H54 (cell line): ENCODE measurements at regions not wholly inside any gene's neighbourhood (a gene's known extent, or its start where the extent isn't known, plus 50 kb on each side); places are given as distances from the start of the nearest gene placed in this dataset.
"Not testable (repeated sequence)": the region's sequence is repeated elsewhere in the genome, so short reads cannot be mapped to it uniquely, and the experiment has no call there.

Source experiments
- DNase-seq: peaks from one replicate; pipeline ENCODE4 v3.0.0; 2011; ENCODE audit warnings: low spot score, mixed read lengths; ENCODE audit not compliant: insufficient read length
- FAIRE-seq: peaks from 3 replicates; lab custom pipeline; 2011; peaks lifted over from hg19 to GRCh38; lab: Jason Lieb, UNC
- POLR2A ChIP-seq: IDR thresholded peaks from 2 replicates; pipeline ENCODE4 v1.6.1; 2011; ENCODE audit warnings: low read depth, mild to moderate bottlenecking, low read length

DNA sequence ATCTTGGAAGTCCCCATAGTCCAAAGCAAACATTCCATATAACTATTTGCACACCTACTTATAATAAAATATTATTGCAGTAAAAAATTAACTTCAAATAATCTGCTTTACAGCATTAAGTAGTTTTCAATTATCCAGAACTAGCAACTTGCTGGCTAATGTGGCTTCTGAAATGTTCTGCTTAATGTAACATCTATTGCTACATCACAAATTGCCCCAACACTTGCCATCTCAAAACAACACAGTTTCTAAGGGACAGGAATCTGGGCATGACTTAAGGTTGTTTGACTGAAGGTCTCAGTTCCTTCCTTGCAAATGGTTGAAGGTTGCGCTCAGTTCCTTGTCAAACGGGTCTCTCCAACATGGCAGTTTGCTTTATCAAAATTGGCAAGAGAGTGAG is 378.5 kb upstream of the SEMA3C start:
- FAIRE-seq (no peak), DNase-seq (no peak)
- no peak for TF ChIP-seq POLR2A

DNA sequence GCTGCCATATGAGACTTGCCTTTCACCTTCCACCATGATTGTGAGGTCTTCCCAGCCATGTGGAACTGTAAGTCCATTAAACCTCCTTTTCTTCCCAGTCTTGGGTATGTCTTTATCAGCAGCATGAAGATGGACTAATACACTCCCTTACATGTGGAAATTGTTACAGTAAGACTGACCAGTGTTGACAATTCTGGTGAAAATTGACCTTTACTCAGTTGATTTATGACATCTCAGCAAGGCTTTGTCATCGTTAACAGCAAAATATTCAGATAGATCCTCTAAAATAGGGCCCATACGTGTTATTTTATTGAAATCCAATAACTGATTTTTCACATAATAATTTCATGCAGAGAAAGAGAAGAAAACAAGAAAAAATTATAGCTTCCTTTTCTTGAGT is 377.9 kb upstream of the SEMA3C start:
- DNase-seq, result no peak
- TF ChIP-seq POLR2A, result no peak
- no peak for FAIRE-seq

DNA sequence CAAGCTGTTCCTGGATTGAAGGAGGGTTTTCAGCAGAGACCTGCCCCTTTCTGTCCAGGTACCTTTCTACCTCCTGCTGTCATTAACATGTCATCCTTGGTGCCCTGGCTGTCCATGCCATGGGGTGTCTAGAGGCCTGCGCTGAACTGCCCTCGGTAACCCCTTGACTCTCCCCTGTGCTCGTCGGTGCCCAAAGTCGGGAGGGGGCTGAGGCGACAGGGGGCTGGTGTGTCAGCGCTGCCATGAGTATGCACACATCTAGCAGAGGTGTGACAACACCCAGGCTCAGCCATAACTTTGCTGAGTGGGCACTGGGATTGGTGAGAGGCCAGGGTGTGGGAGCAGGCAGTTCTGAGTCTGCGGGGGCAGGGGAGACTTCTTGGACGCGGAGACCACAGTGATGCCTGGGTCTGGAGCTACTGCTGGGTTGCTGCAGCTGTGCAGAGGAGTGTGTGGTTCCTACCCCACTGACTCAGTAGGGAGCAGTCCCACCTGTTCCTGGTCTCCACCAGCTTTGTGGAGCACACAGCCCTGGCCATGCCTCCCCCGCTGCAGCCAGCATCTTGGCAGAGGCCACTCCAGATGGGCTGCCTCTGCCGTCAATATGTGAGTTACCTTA is 376.2 kb upstream of the SEMA3C start:
- no peak for DNase-seq
- TF ChIP-seq POLR2A, result no peak
- no peak for FAIRE-seq

DNA sequence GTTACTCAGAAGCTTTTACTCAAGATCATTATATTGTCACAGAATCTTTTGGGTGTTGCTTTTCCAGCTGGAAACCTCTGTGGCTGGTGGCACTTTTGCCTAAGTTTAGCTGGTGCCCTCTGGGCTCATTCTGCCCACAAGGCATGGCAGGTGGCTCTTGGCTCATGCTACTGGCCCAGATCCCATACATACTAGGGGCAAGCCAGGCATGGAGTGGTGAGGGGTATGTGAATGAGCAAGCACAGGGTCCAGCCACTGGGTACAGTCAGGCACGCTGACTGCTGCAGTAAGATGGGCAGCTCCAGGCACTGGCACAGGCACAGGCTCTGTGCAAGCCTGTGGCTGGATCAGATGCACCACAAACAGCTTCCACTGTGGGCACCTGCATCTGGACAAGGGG is 375.0 kb upstream of the SEMA3C start:
- DNase-seq (no peak), FAIRE-seq (no peak)
- no peak for TF ChIP-seq POLR2A

DNA sequence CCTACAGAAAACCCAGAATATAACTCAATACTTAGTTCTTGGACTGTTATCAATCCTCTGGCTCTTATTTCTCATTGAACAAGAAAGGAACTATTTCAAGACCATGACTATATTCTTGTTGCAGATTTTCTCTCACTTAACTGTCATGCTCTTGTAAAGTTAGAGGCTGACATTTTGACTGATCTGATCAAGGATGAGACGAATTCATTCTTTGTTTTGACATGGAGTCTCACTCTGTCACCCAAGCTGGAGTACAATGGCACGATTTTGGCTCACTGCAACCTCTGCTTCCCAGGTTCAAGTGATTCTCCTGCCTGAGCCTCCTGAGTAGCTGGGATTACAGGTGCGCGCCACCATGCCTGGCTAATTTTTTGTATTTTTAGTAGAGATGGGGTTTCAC is 367.9 kb upstream of the SEMA3C start:
- peak; percentile 38 for FAIRE-seq
- not testable (repeated sequence) for DNase-seq

DNA sequence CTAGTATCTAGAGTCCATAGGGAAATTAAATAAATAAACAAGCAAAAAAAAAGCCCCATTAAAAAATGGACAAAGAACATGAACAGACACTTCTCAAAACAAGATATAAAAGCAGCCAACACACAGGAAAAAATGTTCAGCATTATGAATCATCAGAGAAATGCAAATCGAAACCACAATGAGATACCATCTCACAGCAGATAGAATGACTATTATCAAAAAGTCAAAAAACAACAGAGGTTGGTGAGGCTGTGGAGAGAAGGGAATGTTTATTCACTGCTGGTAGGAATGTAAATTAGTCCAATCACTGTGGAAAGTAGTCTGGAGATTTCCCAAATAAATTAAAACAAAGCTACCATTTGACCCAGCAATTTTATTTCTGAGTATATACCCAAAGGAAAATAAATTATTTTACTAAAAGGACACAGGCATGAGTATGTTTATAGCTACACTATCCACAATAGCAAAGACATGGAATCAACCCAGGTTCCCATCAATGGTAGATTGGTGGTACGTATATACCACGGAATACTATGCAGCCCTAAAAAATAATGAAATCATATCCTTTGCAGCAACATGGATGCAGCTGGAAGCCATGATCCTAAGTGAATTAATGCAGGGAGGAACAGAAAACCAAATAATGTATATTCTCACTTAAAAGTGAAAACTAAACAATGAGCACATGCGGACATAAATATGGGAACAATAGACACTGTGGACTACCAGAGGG is 366.5 kb upstream of the SEMA3C start:
- FAIRE-seq (peak; percentile 88), DNase-seq (no peak)
- TF ChIP-seq POLR2A, result no peak

DNA sequence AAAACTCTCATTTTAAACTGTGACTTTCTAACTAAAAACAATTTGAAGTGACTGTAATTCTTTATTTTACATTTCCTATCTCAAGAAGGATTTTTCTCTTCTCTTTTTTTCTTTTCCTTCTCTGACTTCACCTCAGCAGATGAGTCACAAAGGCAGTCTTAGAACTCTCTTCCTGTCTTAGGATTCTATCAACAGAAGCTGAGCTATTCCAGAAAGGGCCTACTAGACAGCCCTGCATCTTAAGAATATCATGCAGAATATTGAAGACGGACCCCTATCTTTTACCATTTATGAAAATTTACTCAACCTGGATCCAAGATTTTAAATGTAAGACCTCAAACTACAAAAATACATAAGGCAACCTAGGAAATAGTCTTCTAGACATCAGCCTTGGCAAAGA is 365.7 kb upstream of the SEMA3C start:
- peak; percentile 74 for FAIRE-seq

DNA sequence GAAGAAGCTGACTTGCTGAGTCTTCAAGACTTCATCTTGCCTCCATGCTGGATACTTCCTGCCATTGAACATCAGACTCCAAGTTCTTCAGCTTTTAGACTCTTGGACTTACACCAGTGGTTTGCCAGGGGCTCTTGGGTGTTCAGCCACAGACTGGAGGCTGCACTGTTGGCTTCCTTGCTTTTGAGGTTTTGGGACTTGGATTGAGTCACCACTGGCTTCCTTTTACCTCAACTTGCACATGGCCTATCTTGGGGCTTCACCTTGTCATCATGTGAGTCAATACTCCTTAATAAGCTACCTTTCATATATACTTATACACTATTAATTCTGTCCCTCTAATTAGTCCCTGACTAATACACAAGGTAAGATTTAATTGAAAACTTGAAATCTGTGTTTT is 361.7 kb upstream of the SEMA3C start:
- no peak for DNase-seq
- no peak for TF ChIP-seq POLR2A
- no peak for FAIRE-seq

More for the DNA sequence above, 365.7 kb upstream of the SEMA3C start:
- DNase-seq, result peak; percentile 12
- TF ChIP-seq POLR2A, result no peak

DNA sequence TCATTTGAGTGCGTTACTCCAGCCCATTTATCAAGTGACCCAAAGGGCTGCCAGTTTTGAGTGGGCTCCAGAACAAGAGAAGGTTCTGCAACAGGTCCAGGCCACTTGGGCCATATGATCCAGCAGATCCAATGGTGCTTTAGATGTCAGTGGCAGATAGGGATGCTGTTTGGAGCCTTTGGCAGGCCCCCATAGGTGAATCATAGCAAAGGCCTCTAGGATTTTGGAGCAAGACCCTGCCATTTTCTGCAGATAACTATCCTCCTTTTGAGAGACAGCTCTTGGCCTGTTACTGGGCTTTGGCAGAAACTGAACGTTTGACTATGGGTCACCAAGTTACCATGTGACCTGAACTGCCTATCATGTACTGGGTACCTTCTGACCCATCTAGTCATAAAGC is 358.8 kb upstream of the SEMA3C start:
- DNase-seq (no peak), FAIRE-seq (no peak)
- no peak for TF ChIP-seq POLR2A

DNA sequence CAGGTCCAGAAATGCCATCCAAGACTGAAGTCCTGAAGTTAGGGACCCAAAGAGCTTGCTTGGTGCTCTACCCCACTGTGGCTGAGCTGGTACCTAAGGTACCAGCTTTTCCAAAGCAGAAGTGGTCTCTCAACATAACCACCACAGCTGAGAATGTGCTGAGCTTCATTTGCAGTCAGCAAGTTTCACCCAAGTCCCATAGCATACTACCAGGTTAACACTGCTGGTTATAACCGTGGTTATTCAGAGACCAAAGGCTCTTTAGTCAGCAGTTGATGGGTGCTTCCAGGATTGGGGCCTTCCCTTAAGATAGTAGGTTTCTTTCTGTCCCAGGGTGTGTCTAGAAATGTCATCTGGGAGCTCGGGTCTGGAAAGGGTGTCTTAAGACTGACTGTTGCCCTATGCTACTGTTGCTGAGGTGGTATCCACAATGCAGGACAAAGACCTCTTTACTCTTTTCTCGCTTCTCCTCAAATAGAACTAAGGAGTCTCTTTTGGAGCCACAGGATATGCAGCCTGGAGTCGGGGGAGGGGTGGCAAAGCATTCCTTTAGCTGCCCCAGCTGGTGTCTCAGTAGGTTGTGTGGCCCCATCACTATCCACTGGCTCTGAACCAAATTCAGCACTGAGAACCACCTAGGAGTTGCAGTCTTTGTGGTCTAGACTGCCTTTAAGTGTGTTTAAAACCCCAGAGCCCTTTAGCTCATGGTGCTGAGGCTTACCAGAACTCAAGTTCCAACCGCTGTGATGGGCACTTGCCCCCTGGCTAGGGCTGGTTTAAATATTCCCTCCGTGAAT is 354.9 kb upstream of the SEMA3C start:
- FAIRE-seq, result no peak
- TF ChIP-seq POLR2A, result no peak
- DNase-seq, result no peak

DNA sequence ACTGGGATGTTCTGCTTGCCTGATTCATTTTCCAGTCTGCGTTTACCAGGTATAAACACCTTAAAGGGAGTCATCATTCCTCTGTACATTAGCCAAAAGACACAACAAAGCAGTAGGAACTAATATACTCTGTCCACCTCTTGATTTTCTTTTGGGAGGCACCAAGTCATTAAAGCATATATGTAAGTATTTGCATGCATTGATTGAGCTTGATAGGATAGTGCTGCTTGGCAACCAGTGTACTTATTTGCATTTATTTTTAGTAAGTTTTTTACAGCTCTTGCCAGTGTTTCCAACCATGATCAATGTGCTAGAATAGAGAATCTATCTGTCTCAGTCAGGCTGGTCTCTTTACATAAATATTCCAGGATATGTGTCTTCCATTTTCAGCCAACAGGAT is 353.3 kb upstream of the SEMA3C start:
- FAIRE-seq (no peak), DNase-seq (no peak)
- TF ChIP-seq POLR2A, result no peak

DNA sequence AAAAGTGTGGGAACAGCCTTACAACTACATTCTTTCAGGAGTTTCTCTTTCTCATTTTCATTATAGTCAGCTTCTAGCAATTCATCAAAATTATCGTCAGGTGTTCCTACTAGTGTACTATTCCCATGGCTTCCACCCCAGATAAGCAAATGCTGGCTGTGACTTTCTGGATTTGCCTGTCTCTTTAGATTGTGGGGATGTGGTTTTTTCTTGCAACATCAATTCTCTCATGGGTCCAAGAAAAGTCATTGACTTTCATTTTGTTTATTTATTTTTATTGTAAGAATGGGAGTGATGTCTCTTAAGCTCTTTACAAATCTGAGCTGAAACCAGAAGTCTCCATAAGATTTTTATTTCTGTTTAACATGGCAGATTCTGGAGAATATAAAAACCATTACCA is 349.7 kb upstream of the SEMA3C start:
- no peak for FAIRE-seq
- no peak for TF ChIP-seq POLR2A
- no peak for DNase-seq

DNA sequence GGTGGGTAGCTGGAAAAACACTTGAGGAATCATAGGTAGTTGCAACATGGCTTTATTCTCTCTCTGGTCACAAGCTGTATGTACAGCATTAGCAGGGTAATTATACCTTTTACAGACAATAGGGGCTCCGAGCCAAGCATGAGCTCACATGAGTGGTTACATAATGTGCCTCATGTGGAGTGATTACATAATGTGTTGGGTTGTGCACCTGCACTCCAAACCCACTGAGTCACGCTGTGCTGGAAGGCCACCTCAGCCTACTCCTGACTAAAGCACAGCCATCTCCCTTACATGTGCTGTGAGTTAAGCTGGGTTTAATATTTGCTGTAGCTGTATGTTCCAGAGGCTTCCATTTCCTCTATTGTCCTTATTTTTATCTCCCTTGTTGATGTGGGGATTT is 348.7 kb upstream of the SEMA3C start:
- peak; percentile 30 for FAIRE-seq
- DNase-seq, result no peak
- TF ChIP-seq POLR2A, result no peak

DNA sequence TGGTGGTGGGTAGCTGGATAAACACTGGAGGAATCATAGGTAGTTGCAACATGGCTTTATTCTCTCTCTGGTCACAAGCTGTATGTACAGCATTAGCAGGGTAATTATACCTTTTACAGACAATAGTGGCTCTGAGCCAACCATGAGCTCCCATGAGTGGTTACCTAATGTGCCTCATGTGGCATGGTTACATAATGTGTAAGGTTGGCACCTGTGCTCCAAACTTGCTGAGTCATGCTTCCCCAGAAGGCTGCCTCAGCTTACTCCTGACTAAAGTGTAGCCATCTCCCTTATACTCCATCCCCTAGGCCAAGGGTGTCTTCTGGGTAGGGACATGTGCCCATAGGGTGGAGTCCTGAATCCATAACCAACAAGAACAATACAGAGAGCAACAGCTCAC is 345.3 kb upstream of the SEMA3C start:
- DNase-seq, result no peak
- no peak for TF ChIP-seq POLR2A
- no peak for FAIRE-seq
